Endometrium (tissue), 2 donors: ENCODE measurements at regions not wholly inside any gene's neighbourhood (a gene's known extent, or its start where the extent isn't known, plus 50 kb on each side); places are given as distances from the start of the nearest gene placed in this dataset.
"Not testable (repeated sequence)": the region's sequence is repeated elsewhere in the genome, so short reads cannot be mapped to it uniquely, and the experiment has no call there.

Experiments
- FAIRE-seq: peaks from 2 replicates; lab custom pipeline; 2012; peaks lifted over from hg19 to GRCh38; lab: Jason Lieb, UNC
- donor health status: control.
- donor health status: control.

- FAIRE-seq = no peak
Observed at GRCh38 chr10:64508029-64508661, 986.9 kb downstream of the REEP3 start.

GRCh38 chr10:64515970-64516699, 994.9 kb downstream of the REEP3 start:
- FAIRE-seq = no peak

DNA sequence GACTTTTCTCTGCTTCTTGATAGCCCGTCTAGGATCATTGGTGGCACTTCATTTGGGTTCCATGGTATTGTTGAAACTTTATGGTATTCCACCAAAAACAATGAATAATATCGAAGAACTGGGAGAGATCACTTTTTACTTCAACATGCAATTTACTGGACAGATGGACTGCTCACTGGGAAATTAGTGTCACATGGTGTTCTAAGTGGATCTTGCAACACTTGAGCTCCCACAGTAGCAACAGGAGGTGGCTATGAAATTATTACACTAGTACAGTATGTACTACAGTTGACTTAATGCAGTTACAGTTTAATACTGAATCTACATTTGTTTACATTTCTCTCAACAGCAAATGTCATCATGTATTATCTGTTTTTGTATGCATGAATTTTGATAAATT, 997.3 kb downstream of the REEP3 start:
- no peak for FAIRE-seq

- FAIRE-seq = no peak
Observed at GRCh38 chr10:64519427-64519826, 998.2 kb downstream of the REEP3 start.

GRCh38 chr10:64519831-64520230, 998.6 kb downstream of the REEP3 start:
- no peak for FAIRE-seq

DNA sequence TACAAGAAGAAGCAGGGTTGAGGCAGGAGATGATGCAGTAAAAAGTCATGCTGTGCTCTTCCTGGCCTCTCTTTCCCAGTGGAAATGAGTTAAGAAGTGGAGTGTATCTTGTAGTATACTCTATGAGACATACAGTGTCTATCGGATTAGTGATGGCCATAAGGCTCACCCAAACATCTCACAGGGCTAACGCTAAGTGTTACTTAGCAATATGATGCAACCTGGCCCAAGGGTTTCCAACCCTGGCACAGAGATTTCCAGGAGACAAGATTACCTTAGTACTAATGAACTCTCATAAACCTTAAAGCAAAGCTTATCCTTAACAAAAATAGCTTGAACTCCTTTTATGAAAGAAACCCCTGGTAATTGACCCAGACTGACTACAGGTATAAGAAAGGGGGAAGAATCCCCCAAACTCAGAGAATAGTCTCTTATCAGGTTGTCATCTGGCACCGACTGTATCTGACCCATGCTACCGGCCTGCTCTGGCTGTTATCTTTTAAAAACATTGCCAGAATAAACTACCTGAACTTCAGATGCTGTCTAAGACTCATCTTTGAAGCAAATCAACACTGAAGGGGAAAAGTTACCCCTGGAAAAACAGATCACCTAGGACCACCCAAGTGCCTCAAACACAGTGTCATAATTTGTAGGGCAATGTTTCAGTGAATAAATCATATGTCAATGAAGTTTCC, 1002.0 kb downstream of the REEP3 start:
- FAIRE-seq = no peak

DNA sequence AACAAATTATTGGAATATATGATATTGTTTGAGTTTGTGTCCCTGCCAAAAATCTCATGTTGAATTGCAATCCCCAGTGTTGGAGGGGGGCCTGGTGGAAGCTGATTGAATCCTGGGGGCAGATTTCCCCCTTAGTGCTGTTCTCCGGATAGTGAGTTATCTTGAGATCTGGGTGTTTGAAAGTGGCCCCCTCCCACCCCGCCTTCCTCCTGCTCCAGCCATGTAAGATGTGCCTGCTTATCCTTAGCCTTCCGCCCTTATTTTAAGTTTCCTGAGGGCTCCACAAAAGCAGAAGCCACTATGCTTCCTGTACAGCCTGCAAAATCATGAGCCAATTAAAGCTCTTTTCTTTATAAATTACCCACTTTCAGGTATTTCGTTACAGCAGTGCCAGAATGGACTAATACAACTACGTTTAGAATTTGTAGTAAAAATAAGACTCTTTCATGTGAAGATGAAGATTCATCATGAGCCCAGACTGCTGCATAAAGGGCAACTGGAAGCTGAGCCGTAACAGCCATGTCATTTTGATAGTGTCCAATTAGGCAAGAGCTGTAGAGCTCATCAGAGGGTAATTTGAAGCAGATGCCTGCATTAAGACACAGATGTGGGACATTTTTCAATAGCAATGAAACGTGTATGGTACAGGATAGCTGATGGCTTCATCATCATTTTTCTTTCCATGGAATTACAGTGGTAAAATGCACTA, 1007.2 kb downstream of the REEP3 start:
- FAIRE-seq = no peak

DNA sequence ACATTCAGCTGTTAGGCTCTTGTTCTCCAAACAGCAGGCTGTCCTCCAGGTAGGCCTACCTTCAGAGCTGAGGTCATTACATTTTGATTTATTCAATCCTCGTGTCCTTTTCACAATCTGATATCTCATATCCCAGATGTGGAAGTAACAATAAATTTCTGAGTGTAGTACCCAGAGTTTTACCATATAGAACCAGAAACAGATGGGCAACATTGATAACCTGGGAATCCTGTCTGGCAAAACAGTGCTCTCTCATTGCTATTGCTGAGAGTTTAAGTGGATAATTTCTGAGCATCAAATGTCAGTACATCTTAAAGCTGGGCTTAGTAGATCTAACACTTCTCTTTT, 1007.8 kb downstream of the REEP3 start:
- no peak for FAIRE-seq

GRCh38 chr10:64534616-64535015, 1013.4 kb downstream of the REEP3 start:
- no peak for FAIRE-seq

GRCh38 chr10:64535131-64535867, 1014.1 kb downstream of the REEP3 start:
- FAIRE-seq = no peak

GRCh38 chr10:64537112-64537511, 1015.9 kb downstream of the REEP3 start:
- FAIRE-seq = no peak

DNA sequence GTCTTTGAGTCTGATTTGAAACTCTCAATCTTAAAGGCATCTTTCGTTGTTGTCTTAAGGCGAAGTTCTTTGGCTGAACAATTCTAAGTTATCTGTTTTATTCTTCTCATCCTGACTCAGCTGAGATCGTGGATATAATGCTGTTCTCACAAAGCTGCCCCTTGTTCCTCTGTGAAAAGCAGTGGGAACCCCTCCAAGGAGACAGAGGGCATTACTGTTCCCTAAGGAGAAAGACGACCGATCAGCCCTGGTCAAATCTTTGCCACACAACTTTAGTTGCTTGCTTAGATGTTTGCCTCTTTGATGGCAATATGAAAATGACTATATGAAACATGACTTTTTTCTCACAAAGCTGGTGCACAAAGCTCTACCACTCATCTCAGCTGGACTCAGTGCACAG, 1016.7 kb downstream of the REEP3 start:
- FAIRE-seq = no peak

- FAIRE-seq = no peak
Observed at GRCh38 chr10:64546073-64546472, 1024.9 kb downstream of the REEP3 start.

GRCh38 chr10:64547168-64547567, 1026.0 kb downstream of the REEP3 start:
- no peak for FAIRE-seq

DNA sequence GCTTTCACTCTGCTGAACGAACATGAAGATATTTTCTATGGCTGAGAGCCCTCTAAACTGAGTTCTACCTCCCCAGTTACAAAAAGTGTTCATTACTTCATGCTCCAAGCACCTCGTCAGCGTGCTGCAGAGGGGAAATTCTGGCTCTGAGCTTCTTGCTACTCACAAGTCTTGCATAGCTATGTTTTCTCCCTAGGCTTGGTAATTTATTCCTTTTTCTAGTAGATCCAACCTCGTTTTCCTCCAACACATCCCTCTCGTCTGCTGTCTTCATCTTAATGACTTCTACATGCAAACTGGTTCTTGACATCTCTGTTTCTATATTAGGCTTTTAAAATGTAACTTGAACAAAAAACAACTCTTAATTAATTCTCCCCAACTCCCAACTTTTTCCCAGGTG, 1034.5 kb downstream of the REEP3 start:
- FAIRE-seq = no peak

- no peak for FAIRE-seq
Observed at GRCh38 chr10:64558094-64558835, 1037.1 kb downstream of the REEP3 start.

GRCh38 chr10:64571056-64571455, 1049.9 kb downstream of the REEP3 start:
- FAIRE-seq = no peak

DNA sequence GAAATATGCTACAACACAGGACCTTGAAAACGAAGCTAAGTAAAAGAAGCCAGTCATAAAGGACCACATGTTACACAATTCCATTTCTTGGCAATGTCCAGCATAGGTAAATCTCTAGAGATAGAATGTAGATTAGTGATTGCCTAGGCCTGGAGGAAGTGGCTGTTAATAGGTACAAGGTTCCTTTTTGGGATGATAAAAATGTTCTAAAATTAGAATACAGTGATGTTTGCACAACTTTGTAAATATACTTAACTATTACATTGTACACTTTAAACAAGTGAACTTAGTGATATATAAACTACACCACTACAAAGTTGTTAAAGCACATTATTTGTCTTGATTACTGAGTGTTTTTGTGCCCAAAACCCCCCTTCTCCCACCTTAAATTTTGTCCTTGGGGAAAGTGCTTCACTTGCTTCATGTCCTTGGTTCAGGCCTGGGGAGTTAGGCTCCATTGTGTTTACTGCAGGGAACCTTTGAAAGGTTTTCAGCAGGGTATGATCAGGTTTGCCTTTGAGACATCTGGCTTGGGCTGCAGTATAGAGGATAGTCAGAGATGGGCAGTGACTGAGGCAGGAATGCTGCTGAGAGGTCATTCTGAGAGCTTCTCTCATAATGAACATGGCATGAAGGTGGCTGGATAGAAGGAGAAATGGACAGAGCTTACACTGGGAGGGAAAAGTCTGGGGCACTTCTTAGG, 1052.6 kb downstream of the REEP3 start:
- FAIRE-seq = no peak

GRCh38 chr10:64574371-64574770, 1053.2 kb downstream of the REEP3 start:
- no peak for FAIRE-seq

GRCh38 chr10:64576497-64576896, 1055.3 kb downstream of the REEP3 start:
- FAIRE-seq = no peak

DNA sequence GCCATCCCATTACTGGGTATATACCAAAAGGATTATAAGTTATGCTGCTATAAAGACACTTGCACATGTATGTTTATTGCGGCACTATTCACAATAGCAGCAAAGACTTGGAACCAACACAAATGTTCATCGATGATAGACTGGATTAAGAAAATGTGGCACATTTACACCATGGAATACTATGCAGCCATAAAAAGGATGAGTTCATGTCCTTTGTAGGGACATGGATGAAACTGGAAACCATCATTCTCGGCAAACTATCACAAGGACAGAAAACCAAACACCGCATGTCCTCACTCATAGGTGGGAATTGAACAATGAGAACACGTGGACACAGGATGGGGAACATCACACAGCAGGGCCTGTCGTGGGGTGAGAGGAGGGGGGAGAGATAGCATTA, 1057.6 kb downstream of the REEP3 start:
- not testable (repeated sequence) for FAIRE-seq
